ENCODE measurements at regions not wholly inside any gene's neighbourhood (a gene's known extent, or its start where the extent isn't known, plus 50 kb on each side); places are given as distances from the start of the nearest gene placed in this dataset.

- DNase-seq, result no peak
Measured at GRCh38 chr1:56017336-56017735, 562.0 kb downstream of the PLPP3 start.

DNA sequence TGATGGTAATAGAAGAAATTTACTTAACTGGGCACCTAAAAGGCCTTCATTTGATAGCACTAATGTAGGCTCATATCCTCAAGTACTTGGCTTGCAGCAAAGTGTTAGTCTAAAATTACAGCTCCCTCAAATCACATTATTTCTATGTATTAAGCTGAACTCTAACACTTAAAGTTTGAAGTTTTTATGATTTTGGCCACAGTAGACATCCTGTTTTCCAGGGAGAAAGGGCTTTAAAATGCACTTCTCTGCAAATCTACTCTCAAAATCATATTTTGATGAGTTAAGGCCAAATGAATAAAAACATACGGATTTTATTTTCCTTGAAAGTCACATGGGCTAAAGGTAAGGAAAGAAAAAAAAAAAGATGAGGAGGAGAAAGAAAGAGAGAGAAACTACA lies 575.5 kb downstream of the PLPP3 start:
- DNase-seq, result no peak

GRCh38 chr1:56002231-56002630 lies 577.1 kb downstream of the PLPP3 start:
- no peak for DNase-seq

GRCh38 chr1:56000424-56000823 lies 578.9 kb downstream of the PLPP3 start:
- no peak for DNase-seq

GRCh38 chr1:55997536-55997935 lies 581.8 kb downstream of the PLPP3 start:
- DNase-seq, result no peak

GRCh38 chr1:55993646-55994318 lies 585.6 kb downstream of the PLPP3 start:
- DNase-seq, result no peak

GRCh38 chr1:55990007-55990406 lies 589.4 kb downstream of the PLPP3 start:
- DNase-seq, result no peak

DNA sequence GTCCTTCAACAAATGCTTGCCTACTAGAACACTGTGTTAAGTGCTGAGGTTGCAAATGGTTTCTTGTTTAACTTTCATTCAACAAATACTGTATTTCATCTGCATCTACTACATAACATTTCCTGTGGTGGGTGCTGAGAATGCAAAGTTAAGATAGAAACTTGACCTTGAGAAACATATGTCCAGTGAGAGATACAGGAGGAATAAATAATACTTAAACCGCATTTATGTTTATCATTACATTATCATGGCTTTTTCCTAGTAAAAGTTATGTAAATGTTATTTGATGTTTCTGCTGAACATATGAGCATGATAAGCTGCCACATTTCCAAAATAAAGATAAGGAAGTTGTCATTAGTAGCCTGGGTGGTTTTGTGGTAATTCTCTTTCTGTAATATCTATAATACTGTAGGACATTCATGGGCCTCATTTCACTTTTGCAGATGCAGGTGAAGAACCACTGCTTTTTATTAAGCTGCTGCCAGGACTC lies 590.4 kb downstream of the PLPP3 start:
- no peak for DNase-seq

- DNase-seq, result no peak
Measured at GRCh38 chr1:55987491-55988249, 591.7 kb downstream of the PLPP3 start.

DNA sequence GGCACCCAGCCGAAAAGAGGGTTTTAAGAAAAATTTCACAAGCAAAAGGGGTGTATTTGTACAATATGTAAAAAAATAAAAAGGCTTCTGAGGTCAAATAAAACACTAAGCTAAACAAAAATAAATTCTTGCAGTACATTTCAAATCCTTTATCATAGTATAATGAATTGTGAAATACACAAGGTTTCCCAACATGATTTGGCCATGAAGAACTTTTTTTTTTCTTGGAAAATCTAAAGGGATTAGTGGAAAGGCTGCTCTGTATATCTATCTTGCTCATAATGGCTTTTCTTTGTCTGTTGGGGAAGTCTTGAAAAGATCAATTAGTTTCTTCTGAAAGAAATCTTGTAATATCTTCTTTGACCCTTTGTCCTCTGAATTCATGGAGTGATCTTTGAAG lies 593.4 kb downstream of the PLPP3 start:
- no peak for DNase-seq

DNA sequence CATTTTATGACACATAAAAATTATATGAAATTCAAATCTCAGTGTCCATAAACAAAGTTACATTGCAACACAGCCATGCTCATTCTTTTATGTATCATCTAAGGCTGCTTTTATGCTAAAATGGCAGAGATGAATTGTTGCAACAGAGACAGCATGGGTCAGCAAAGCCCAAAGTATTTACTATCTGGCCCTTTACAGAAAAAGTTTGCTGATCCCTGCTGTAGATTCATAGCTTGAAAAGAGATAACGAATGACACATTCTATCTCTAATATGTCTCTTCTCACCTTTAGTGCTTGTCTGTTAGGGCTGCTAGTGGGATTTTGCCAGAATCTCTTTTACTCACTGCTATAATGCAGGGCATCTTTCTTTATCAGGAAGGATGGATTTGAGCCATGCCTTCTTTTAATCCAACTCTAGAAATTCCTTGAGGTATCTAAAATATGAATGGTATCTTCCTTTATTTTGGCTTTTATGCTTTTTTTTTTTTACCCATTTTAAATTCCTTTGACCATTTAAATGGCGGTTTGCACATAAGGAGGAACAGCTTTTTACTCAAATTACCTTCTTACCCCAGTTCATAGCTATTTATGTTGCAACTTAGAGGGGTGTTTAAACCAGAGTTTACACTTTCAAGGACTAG lies 598.2 kb downstream of the PLPP3 start:
- DNase-seq, result no peak

- DNase-seq, result no peak
Measured at GRCh38 chr1:55980582-55980981, 598.8 kb downstream of the PLPP3 start.

GRCh38 chr1:55974714-55975441 lies 604.5 kb downstream of the PLPP3 start:
- no peak for DNase-seq

DNA sequence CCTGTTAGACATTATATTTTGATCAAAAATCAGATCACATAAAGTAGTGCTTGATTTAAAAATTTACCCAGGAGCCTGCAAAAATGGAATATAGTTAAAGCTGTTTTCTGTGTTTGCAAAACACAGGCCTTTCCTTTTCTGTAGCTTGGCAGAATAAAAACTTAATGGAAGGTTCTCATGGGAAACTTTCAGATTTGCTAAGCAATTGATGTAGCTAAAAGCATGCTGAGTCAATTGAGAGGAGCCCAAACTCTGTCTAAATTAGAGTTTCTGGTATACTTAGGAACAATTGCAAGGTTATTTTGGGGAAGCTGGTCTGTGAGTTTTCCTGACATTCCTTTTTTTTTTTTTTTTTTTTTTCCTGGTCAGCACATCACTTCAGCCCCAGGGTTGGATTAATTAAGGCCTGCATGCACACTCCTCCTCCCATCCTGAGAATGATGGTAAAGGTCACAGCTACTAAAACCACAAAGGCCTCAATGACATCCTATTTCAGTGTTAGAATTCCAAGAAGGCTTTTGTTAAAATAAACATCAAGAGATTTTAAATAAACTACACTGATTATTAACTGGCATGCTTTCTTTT lies 608.7 kb downstream of the PLPP3 start:
- no peak for DNase-seq

DNA sequence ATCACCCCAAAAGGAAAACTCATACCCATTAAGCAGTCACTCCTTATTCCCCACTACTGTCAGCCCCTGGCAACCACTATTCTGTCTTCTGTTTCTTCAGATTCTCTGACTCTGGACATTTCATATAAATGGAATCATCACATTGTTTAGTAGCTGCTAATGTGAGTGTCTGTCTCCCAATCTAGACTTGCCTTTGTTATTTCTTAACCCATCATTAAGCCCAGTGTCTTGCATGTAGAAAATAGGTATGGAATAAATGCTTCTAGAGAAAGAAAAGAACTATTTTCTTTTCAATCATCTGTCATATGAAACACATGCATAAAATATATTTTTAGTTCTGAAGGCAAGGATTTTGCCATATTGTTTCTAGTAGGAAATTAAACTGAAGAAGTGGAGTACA lies 610.0 kb downstream of the PLPP3 start:
- no peak for DNase-seq

- DNase-seq, result no peak
Measured at GRCh38 chr1:55968661-55969060, 610.7 kb downstream of the PLPP3 start.

- no peak for DNase-seq
Measured at GRCh38 chr1:55965981-55966461, 613.3 kb downstream of the PLPP3 start.

- DNase-seq, result no peak
Measured at GRCh38 chr1:55962472-55962871, 616.9 kb downstream of the PLPP3 start.

GRCh38 chr1:55959136-55959548 lies 620.2 kb downstream of the PLPP3 start:
- DNase-seq, result no peak

- no peak for DNase-seq
Measured at GRCh38 chr1:55958498-55958897, 620.9 kb downstream of the PLPP3 start.

DNA sequence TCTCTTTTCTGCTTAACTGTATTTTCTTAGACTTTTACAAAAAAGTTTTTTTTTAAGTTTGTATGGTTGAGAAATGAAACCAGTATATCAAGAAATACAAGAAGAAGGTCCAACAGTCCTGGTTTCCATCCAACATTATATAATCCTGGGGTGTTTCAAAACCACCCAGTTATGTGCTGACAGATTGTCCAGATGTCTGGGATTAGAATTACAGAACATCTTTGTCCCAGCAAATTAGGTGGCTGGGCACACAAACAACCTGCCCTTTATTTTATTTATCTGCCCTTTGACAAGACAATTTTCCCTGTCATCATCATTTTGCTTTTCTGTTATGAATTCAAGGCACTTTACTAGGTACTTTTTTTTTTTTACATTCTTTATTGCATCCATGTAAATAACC lies 622.1 kb downstream of the PLPP3 start:
- no peak for DNase-seq

- no peak for DNase-seq
Measured at GRCh38 chr1:55955016-55955621, 624.2 kb downstream of the PLPP3 start.
